Breast epithelium (tissue), 3 donors: ENCODE measurements at regions not wholly inside any gene's neighbourhood (a gene's known extent, or its start where the extent isn't known, plus 50 kb on each side); places are given as distances from the start of the nearest gene placed in this dataset.

ENCODE experiments used
- POLR2A ChIP-seq: fragments of 450-650 bp; IDR thresholded peaks from one replicate; pipeline ENCODE4 v1.6.1; 2016; ENCODE audit warnings: antibody characterized with exemption, mild to moderate bottlenecking, moderate library complexity
- TF ChIP-seq, protein P1 (sequence below), 3 donors: fragments of 450-650 bp; IDR thresholded peaks; one replicate each; pipeline ENCODE4 v1.5.1; 2016 to 2017; ENCODE audit warnings: antibody characterized with exemption in 3 of 3, mild to moderate bottlenecking in 3 of 3, moderate library complexity in 3 of 3

DNA sequence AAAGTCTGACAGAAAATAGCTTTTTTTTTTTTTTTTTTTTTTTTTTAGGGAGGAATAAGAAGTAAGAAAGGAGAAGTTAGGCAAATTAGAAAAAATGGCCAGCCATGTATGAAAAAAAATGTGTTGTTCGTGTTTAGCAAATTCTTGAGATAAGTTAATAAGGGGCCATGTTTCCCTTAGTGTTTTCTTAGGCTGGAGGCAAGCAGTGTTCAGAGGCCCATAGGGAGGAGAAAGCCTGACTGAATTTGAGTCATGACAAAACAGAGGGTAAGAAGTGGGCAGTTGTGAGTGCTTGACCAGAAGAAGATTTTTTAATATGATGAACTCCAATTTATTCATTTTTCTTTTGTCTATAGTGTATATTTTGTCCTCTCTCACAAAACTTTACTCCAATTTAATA is 766.4 kb downstream of the FAM181B start:
- no peak for TF ChIP-seq POLR2A
- TF ChIP-seq, protein P1, sequence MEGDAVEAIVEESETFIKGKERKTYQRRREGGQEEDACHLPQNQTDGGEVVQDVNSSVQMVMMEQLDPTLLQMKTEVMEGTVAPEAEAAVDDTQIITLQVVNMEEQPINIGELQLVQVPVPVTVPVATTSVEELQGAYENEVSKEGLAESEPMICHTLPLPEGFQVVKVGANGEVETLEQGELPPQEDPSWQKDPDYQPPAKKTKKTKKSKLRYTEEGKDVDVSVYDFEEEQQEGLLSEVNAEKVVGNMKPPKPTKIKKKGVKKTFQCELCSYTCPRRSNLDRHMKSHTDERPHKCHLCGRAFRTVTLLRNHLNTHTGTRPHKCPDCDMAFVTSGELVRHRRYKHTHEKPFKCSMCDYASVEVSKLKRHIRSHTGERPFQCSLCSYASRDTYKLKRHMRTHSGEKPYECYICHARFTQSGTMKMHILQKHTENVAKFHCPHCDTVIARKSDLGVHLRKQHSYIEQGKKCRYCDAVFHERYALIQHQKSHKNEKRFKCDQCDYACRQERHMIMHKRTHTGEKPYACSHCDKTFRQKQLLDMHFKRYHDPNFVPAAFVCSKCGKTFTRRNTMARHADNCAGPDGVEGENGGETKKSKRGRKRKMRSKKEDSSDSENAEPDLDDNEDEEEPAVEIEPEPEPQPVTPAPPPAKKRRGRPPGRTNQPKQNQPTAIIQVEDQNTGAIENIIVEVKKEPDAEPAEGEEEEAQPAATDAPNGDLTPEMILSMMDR (IDR thresholded peaks at IDR 0.05): no peak
